WTC11 (cell line): ENCODE measurements at regions not wholly inside any gene's neighbourhood (a gene's known extent, or its start where the extent isn't known, plus 50 kb on each side); places are given as distances from the start of the nearest gene placed in this dataset.

ENCODE experiments used
- ATAC-seq: fragments of 200-7000 bp; cut with Tn5 transposase; 2 replicates; pipeline ENCODE4 v1.10.0; 2021; ENCODE audit warnings: mild to moderate bottlenecking, moderate library complexity
- CTCF ChIA-PET: fragments of 300-600 bp; sonication (Branson Sonifier 250); formaldehyde crosslinking; loops from one replicate; lab custom pipeline; 2021; ENCODE audit warnings: antibody characterized with exemption; lab: Charles Lee
- POLR2A ChIA-PET: fragments of 350-600 bp; sonication (Branson Sonifier 250); formaldehyde crosslinking; loops from one replicate; lab custom pipeline; 2021; ENCODE audit warnings: antibody characterized with exemption; lab: Charles Lee
- DNase-seq: peaks from one replicate; pipeline ENCODE4 v3.0.0; 2021; ENCODE audit warnings: low spot score
- H3K27ac Mint-ChIP-seq: 2 replicates; pipeline ENCODE4 v1.8.0; 2021; ENCODE audit warnings: mixed read lengths
- H3K27me3 Mint-ChIP-seq: 2 replicates; pipeline ENCODE4 v1.8.0; 2021; ENCODE audit warnings: low read depth, mild to moderate bottlenecking, moderate library complexity, mixed read lengths
- H3K36me3 Mint-ChIP-seq: 2 replicates; pipeline ENCODE4 v1.8.0; 2021; ENCODE audit warnings: mixed read lengths
- H3K4me1 Mint-ChIP-seq: 2 replicates; pipeline ENCODE4 v1.8.0; 2022; ENCODE audit warnings: mixed read lengths
- H3K4me3 Mint-ChIP-seq: 2 replicates; pipeline ENCODE4 v1.8.0; 2021; ENCODE audit warnings: mild to moderate bottlenecking, moderate library complexity, mixed read lengths
- H3K9me3 Mint-ChIP-seq: 2 replicates; pipeline ENCODE4 v1.8.0; 2021; ENCODE audit warnings: mixed read lengths
- CREM ChIP-seq: sonication (generic); formaldehyde crosslinking; IDR thresholded peaks from 2 replicates; pipeline ENCODE4 v1.8.1; 2022; ENCODE audit warnings: mild to moderate bottlenecking, missing genetic modification reagents, moderate library complexity
- ETV6 ChIP-seq: sonication (generic); formaldehyde crosslinking; IDR thresholded peaks from 2 replicates; pipeline ENCODE4 v1.8.1; 2022; ENCODE audit warnings: mild to moderate bottlenecking, missing genetic modification reagents
- NR2C2 ChIP-seq: sonication (generic); formaldehyde crosslinking; IDR thresholded peaks from 2 replicates; pipeline ENCODE4 v1.8.0; 2022; ENCODE audit warnings: mild to moderate bottlenecking, missing genetic modification reagents
- SMAD4 ChIP-seq: sonication (generic); formaldehyde crosslinking; IDR thresholded peaks from 2 replicates; pipeline ENCODE4 v1.8.0; 2022; ENCODE audit warnings: mild to moderate bottlenecking, missing genetic modification reagents
- SOX15 ChIP-seq: fragments of 250-450 bp; sonication (Bioruptor Pico); IDR thresholded peaks from 2 replicates; pipeline ENCODE4 v1.9.0; 2021; ENCODE audit warnings: mild to moderate bottlenecking
- STAT6 ChIP-seq: sonication (generic); formaldehyde crosslinking; conservative IDR thresholded peaks from 2 replicates; pipeline ENCODE4 v1.8.1; 2023; ENCODE audit warnings: mild to moderate bottlenecking, low read depth, missing genetic modification reagents, moderate library complexity
- ZNF219 ChIP-seq: sonication (generic); formaldehyde crosslinking; IDR thresholded peaks from 2 replicates; pipeline ENCODE4 v1.8.0; 2023; ENCODE audit warnings: missing genetic modification reagents, mild to moderate bottlenecking, borderline replicate concordance
- ZNF532 ChIP-seq: fragments of 250-450 bp; sonication (Bioruptor Pico); IDR thresholded peaks from 2 replicates; pipeline ENCODE4 v1.9.0; 2021; ENCODE audit warnings: mild to moderate bottlenecking, borderline replicate concordance
- TF ChIP-seq, protein P1 (sequence below): sonication (generic); formaldehyde crosslinking; IDR thresholded peaks from 2 replicates; pipeline ENCODE4 v1.8.0; 2022; ENCODE audit warnings: missing genetic modification reagents
- TF ChIP-seq, protein P2 (sequence below): sonication (generic); formaldehyde crosslinking; IDR thresholded peaks from 2 replicates; pipeline ENCODE4 v1.8.1; 2022; ENCODE audit warnings: missing genetic modification reagents, borderline replicate concordance
- TF ChIP-seq, protein P3 (sequence below): sonication (generic); formaldehyde crosslinking; IDR thresholded peaks from 2 replicates; pipeline ENCODE4 v1.8.0; 2023; ENCODE audit warnings: missing genetic modification reagents, mild to moderate bottlenecking, borderline replicate concordance

DNA sequence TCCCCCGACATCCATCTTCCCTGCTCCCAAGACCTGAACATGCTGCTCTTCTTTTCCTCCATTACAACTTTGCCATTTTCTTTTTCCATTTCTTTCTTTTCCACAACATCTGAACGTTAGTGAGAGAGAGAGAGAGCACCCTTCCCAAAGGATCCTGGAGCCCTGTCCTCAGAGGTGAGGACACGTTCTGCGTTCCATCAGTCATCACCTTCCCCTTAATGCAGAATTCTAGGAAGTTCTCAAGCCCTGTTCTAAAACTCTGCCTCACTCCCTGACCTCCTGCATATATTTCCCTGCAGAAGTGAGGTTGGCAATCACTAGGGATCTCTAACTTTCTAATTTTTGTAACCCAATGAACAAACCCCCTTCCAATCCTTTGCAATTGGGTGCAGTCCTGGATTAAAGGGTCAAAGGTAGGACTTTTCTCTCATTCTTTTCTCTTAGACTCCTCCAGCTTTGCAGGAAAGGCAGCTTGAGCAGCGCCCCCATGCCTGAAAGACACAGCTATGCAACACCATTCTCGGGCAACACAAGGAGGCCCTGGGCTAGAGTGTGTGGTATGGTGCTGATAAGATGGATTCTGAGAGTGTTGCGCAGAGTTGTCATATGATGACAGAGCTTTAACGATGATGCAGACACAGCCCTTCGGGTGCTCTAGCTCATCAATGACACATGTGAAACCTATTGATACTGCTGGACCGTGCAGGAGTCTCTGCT is 59.2 kb upstream of the TNR start (continued):
- TF ChIP-seq STAT6 (CRISPR knock-in tag) (no peak), CREM (CRISPR knock-in tag) (no peak), NR2C2 (CRISPR knock-in tag) (no peak), ZNF219 (CRISPR knock-in tag) (no peak)
- TF ChIP-seq, protein P1, sequence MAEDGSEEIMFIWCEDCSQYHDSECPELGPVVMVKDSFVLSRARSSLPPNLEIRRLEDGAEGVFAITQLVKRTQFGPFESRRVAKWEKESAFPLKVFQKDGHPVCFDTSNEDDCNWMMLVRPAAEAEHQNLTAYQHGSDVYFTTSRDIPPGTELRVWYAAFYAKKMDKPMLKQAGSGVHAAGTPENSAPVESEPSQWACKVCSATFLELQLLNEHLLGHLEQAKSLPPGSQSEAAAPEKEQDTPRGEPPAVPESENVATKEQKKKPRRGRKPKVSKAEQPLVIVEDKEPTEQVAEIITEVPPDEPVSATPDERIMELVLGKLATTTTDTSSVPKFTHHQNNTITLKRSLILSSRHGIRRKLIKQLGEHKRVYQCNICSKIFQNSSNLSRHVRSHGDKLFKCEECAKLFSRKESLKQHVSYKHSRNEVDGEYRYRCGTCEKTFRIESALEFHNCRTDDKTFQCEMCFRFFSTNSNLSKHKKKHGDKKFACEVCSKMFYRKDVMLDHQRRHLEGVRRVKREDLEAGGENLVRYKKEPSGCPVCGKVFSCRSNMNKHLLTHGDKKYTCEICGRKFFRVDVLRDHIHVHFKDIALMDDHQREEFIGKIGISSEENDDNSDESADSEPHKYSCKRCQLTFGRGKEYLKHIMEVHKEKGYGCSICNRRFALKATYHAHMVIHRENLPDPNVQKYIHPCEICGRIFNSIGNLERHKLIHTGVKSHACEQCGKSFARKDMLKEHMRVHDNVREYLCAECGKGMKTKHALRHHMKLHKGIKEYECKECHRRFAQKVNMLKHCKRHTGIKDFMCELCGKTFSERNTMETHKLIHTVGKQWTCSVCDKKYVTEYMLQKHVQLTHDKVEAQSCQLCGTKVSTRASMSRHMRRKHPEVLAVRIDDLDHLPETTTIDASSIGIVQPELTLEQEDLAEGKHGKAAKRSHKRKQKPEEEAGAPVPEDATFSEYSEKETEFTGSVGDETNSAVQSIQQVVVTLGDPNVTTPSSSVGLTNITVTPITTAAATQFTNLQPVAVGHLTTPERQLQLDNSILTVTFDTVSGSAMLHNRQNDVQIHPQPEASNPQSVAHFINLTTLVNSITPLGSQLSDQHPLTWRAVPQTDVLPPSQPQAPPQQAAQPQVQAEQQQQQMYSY (CRISPR knock-in tag), result no peak
- TF ChIP-seq, all 79 proteins: peak for 0

DNA sequence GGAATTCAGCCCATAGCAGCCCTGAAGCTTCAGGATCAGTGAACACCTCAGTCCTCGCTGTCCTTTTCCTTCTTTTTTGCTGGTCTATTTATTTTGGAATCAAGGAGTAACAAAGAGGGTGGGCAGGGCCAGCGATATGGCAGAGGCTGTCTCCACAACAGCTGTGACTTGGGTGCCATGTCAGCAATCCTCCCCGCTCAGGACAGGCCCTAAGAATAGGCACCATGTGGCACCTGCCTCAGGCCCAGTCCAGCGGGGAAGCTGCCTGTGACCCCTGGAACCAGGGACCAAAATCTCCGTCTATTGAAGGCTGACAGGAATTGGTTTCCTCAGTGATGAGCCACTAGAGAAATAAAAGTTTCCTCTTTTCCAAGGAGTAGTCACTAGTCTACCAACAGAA is 58.6 kb upstream of the TNR start:
- POLR2A ChIA-PET, result no interaction called here
- H3K27me3 Mint-ChIP-seq, result peaks cover 9% of the 10 kb centered on the region

More for the DNA sequence above, 58.6 kb upstream of the TNR start:
- ATAC-seq, result no peak
- no peak for DNase-seq
- CTCF ChIA-PET, result interaction anchor here (1.0 to 1.2 kb wide), 3 partner anchors 10 to 14 kb away, joined by 3 to 5 read pairs (median 4); no protein-coding TSS in a partner anchor
- Mint-ChIP-seq H3K4me1 (peaks cover 11% of the 10 kb centered on the region), H3K4me3 (no peak overlapping the region), H3K9me3 (no peaks in the 10 kb centered on the region), H3K36me3 (no peaks in the 10 kb centered on the region), H3K27ac (no peak overlapping the region)
- TF ChIP-seq ZNF532 (CRISPR knock-in tag) (no peak), SMAD4 (CRISPR knock-in tag) (no peak), STAT6 (CRISPR knock-in tag) (no peak), SOX15 (CRISPR knock-in tag) (no peak), ETV6 (CRISPR knock-in tag) (no peak)
- TF ChIP-seq, protein P2, sequence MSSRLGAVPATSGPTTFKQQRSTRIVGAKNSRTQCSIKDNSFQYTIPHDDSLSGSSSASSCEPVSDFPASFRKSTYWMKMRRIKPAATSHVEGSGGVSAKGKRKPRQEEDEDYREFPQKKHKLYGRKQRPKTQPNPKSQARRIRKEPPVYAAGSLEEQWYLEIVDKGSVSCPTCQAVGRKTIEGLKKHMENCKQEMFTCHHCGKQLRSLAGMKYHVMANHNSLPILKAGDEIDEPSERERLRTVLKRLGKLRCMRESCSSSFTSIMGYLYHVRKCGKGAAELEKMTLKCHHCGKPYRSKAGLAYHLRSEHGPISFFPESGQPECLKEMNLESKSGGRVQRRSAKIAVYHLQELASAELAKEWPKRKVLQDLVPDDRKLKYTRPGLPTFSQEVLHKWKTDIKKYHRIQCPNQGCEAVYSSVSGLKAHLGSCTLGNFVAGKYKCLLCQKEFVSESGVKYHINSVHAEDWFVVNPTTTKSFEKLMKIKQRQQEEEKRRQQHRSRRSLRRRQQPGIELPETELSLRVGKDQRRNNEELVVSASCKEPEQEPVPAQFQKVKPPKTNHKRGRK (CRISPR knock-in tag), result no peak
- TF ChIP-seq, protein P3, sequence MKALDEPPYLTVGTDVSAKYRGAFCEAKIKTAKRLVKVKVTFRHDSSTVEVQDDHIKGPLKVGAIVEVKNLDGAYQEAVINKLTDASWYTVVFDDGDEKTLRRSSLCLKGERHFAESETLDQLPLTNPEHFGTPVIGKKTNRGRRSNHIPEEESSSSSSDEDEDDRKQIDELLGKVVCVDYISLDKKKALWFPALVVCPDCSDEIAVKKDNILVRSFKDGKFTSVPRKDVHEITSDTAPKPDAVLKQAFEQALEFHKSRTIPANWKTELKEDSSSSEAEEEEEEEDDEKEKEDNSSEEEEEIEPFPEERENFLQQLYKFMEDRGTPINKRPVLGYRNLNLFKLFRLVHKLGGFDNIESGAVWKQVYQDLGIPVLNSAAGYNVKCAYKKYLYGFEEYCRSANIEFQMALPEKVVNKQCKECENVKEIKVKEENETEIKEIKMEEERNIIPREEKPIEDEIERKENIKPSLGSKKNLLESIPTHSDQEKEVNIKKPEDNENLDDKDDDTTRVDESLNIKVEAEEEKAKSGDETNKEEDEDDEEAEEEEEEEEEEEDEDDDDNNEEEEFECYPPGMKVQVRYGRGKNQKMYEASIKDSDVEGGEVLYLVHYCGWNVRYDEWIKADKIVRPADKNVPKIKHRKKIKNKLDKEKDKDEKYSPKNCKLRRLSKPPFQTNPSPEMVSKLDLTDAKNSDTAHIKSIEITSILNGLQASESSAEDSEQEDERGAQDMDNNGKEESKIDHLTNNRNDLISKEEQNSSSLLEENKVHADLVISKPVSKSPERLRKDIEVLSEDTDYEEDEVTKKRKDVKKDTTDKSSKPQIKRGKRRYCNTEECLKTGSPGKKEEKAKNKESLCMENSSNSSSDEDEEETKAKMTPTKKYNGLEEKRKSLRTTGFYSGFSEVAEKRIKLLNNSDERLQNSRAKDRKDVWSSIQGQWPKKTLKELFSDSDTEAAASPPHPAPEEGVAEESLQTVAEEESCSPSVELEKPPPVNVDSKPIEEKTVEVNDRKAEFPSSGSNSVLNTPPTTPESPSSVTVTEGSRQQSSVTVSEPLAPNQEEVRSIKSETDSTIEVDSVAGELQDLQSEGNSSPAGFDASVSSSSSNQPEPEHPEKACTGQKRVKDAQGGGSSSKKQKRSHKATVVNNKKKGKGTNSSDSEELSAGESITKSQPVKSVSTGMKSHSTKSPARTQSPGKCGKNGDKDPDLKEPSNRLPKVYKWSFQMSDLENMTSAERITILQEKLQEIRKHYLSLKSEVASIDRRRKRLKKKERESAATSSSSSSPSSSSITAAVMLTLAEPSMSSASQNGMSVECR (CRISPR knock-in tag), result no peak
